HepG2 (cell line): ENCODE measurements at regions not wholly inside any gene's neighbourhood (a gene's known extent, or its start where the extent isn't known, plus 50 kb on each side); places are given as distances from the start of the nearest gene placed in this dataset.

ENCODE experiments used
- ATAC-seq: fragments of 200-7000 bp; cut with Tn5 transposase; 3 replicates; pipeline ENCODE4 v1.9.1; 2020; ENCODE audit warnings: mild to moderate bottlenecking, moderate library complexity
- BruUV-seq: library from RNA; stranded (reverse); fragments of 400-500 nt; replicated peaks from 2 replicates; lab custom pipeline; 2021; lab: Mats Ljungman, UMichigan
- CTCF ChIA-PET: fragments of 300-600 bp; formaldehyde crosslinking; extraction: SDS; loops from one replicate; lab custom pipeline; 2021; ENCODE audit warnings: low total read pairs, inconsistent platforms, low intra/inter-chr PET ratio; lab: Yijun Ruan, JAX
- POLR2A ChIA-PET: fragments of 350-600 bp; sonication (Branson Sonifier 250); formaldehyde crosslinking; loops from one replicate; lab custom pipeline; 2020; ENCODE audit warnings: antibody characterized with exemption, inconsistent platforms; lab: Yijun Ruan, JAX
- DNase-seq: peaks from one replicate; pipeline ENCODE4 v3.0.0-alpha.2; 2015; ENCODE audit warnings: low spot score
- FAIRE-seq: peaks from 3 replicates; lab custom pipeline; 2011; peaks lifted over from hg19 to GRCh38; lab: Jason Lieb, UNC
- H2AFZ ChIP-seq: one replicate; pipeline ENCODE4 v1.6.1; 2011; ENCODE audit warnings: low read length, inconsistent platforms
- H3K27ac ChIP-seq: fragments of 300-600 bp; 3 replicates; pipeline ENCODE4 v1.8.0; 2011; ENCODE audit warnings: mixed run types, mild to moderate bottlenecking, mixed read lengths, low read length, inconsistent platforms; ENCODE audit not compliant: insufficient read depth; ENCODE audit errors: extremely low read length
- H3K27me3 ChIP-seq, 2 experiments: fragments of 200-600 bp in 1 of 2; 2 replicates in 1 of 2; 3 replicates in 1 of 2; pipeline versions ENCODE4 v1.6.0 to v1.8.0; 2011; ENCODE audit warnings: low read length in 2 of 2, mild to moderate bottlenecking in 2 of 2, moderate library complexity in 2 of 2, inconsistent platforms in 1 of 2; ENCODE audit not compliant: insufficient read depth in 2 of 2, control insufficient read depth in 1 of 2
- H3K36me3 ChIP-seq, 2 experiments: fragments of 200-600 bp in 1 of 2; replicated peaks in 1 of 2; 2 replicates in 1 of 2; 3 replicates in 1 of 2; pipeline versions ENCODE4 v1.5.1 to v1.8.0; 2011; ENCODE audit warnings: low read length in 2 of 2, inconsistent platforms in 1 of 2; ENCODE audit not compliant: insufficient read depth in 2 of 2, control insufficient read depth in 1 of 2
- H3K4me1 ChIP-seq: 2 replicates; pipeline ENCODE4 v1.5.1; 2012; ENCODE audit warnings: low read length, inconsistent platforms; ENCODE audit not compliant: insufficient read depth
- H3K4me2 ChIP-seq: 2 replicates; pipeline ENCODE4 v1.6.0; 2011; ENCODE audit warnings: low read depth, low read length, inconsistent platforms
- H3K4me3 ChIP-seq, 3 experiments: fragments of 200-600 bp in 1 of 3; sonication (generic), shearing (Covaris generic) in 1 of 3; replicated peaks in 1 of 3; 2 replicates each; pipeline ENCODE4 v1.5.1; 2011 to 2016; ENCODE audit warnings: low read length in 3 of 3, inconsistent platforms in 2 of 3, low read depth in 2 of 3, mild to moderate bottlenecking in 2 of 3, control low read depth in 1 of 3, mixed read lengths in 1 of 3; ENCODE audit not compliant: insufficient read depth in 1 of 3
- H3K79me2 ChIP-seq: one replicate; pipeline ENCODE4 v1.6.1; 2011; ENCODE audit warnings: low read length, inconsistent platforms; ENCODE audit not compliant: insufficient read depth
- H3K9ac ChIP-seq: 2 replicates; pipeline ENCODE4 v1.6.0; 2011; ENCODE audit warnings: mild to moderate bottlenecking, low read depth, low read length, inconsistent platforms; ENCODE audit not compliant: insufficient read depth
- H3K9me3 ChIP-seq: 2 replicates; pipeline ENCODE4 v1.5.1; 2012; ENCODE audit warnings: mild to moderate bottlenecking, low read length
- H4K20me1 ChIP-seq: 2 replicates; pipeline ENCODE4 v1.6.0; 2011; ENCODE audit warnings: inconsistent platforms, mild to moderate bottlenecking, low read length, moderate library complexity; ENCODE audit not compliant: insufficient read depth
- BHLHE40 ChIP-seq: IDR thresholded peaks from 2 replicates; pipeline ENCODE4 v1.6.1; 2011; ENCODE audit warnings: low read length, improper control_type of control experiment
- CHCHD3 ChIP-seq: sonication (generic); formaldehyde crosslinking; IDR thresholded peaks from 2 replicates; pipeline ENCODE4 v1.8.0; 2022; ENCODE audit warnings: mild to moderate bottlenecking, missing genetic modification reagents, moderate library complexity
- HNF4G ChIP-seq, 2 experiments: sonication (generic) in 1 of 2; formaldehyde crosslinking in 1 of 2; IDR thresholded peaks; 2 replicates each; pipeline versions ENCODE4 v1.4.0 to v1.6.1; 2011 to 2020; ENCODE audit warnings: borderline replicate concordance in 2 of 2, low read depth in 2 of 2, mild to moderate bottlenecking in 2 of 2, low read length in 1 of 2, missing genetic modification reagents in 1 of 2, moderate library complexity in 1 of 2
- ZNF530 ChIP-seq: sonication (generic); formaldehyde crosslinking; IDR thresholded peaks from 2 replicates; pipeline ENCODE4 v1.5.0; 2020; ENCODE audit warnings: low read depth, mild to moderate bottlenecking, missing genetic modification reagents
- ZNF546 ChIP-seq: sonication (generic); formaldehyde crosslinking; conservative IDR thresholded peaks from 2 replicates; pipeline ENCODE4 v1.8.1; 2023; ENCODE audit warnings: mild to moderate bottlenecking, missing genetic modification reagents
- ZNF703 ChIP-seq: sonication (generic); formaldehyde crosslinking; IDR thresholded peaks from 2 replicates; pipeline ENCODE4 v1.5.1; 2020; ENCODE audit warnings: missing genetic modification reagents, mild to moderate bottlenecking, moderate library complexity, borderline replicate concordance
- ZUFSP ChIP-seq: sonication (generic); formaldehyde crosslinking; IDR thresholded peaks from 2 replicates; pipeline ENCODE4 v1.9.0; 2021; ENCODE audit warnings: missing genetic modification reagents, mild to moderate bottlenecking, borderline replicate concordance
- WGBS: methylation state at CpG from one replicate; pipeline ENCODE4 v1.1.6; 2017; ENCODE audit warnings: low lambda C conversion rate; 5-methylcytosine and 5-hydroxymethylcytosine counted together
- in situ Hi-C: cut with HindIII; loops from 2 replicates; pipeline ENCODE4 v1.10.0; 2017; ENCODE audit warnings: low pct_unique_long_range_greater_than_20kb; ENCODE audit not compliant: extremely low pct_ligation_motif_present
- intact Hi-C: fragments of 100-400 bp; cut with micrococcal nuclease; formaldehyde crosslinking; loops from one replicate; pipeline ENCODE4 v1.10.0; 2022; ENCODE audit not compliant: unreplicated experiment
- TF ChIP-seq, protein P1 (sequence below): sonication (generic); formaldehyde crosslinking; IDR thresholded peaks from 2 replicates; pipeline ENCODE4 v1.4.0; 2020; ENCODE audit warnings: mild to moderate bottlenecking, missing genetic modification reagents
- TF ChIP-seq, protein P2 (sequence below): sonication (generic); formaldehyde crosslinking; conservative IDR thresholded peaks from 2 replicates; pipeline ENCODE4 v1.4.0; 2020; ENCODE audit warnings: missing genetic modification reagents

DNA sequence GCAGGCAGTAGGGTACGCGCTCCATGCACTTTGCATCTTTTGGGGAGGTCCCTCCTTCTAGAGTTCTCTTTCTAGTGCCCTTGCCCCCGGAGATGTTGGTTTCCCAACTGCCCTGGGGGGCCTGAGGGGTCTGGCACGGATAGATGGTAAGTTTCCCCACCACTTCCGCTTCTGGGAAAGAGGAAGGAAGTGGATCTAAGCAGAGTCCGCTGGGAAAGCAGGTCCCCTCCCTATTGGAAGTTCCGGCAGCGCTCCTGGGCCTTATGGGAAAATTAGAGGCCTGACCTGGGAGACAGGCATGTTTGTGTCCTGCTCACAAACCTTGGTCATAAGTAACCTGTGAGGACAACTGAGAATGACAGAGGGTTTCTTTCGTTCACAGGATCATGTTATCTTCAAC lies 274.4 kb downstream of the RPS6KC1 start (continued):
- no peak for TF ChIP-seq ZUFSP (CRISPR knock-in tag)
- TF ChIP-seq, protein P1, sequence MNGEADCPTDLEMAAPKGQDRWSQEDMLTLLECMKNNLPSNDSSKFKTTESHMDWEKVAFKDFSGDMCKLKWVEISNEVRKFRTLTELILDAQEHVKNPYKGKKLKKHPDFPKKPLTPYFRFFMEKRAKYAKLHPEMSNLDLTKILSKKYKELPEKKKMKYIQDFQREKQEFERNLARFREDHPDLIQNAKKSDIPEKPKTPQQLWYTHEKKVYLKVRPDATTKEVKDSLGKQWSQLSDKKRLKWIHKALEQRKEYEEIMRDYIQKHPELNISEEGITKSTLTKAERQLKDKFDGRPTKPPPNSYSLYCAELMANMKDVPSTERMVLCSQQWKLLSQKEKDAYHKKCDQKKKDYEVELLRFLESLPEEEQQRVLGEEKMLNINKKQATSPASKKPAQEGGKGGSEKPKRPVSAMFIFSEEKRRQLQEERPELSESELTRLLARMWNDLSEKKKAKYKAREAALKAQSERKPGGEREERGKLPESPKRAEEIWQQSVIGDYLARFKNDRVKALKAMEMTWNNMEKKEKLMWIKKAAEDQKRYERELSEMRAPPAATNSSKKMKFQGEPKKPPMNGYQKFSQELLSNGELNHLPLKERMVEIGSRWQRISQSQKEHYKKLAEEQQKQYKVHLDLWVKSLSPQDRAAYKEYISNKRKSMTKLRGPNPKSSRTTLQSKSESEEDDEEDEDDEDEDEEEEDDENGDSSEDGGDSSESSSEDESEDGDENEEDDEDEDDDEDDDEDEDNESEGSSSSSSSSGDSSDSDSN (CRISPR knock-in tag): no peak

DNA sequence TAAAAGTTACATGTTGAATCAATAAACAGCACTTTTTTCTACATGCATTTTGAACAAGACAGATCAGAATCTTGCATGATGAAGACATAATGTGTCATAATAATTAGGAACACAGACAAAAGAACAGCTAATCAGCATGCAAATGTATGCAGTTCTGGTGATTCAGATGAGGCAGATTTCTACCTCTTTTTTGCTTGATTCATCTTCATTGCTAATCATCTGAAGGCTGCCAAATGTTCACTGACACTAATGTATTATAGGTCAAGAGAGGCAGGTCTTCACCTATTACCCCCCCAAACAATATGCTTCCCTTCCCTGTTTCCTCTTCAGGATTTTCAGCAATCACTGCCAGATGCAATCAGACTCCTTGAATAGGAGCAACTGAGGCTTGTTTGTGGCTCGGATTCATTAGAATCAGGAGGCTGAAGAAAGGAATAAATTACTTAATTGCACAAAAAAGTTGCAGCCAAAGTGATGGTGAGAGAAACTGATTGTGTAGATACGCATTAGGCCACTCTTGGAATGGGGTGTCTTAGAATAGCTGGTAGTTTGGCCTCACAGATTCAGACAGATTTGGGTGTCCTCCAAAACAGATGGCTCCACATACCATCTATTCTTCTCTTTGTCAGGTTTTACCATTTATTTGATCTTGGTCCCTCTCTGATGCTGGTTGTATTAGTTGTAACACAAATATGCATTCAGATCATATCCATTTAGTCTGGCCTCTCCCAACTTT lies 275.4 kb downstream of the RPS6KC1 start:
- in situ Hi-C loops: no loop called here
- Histone ChIP-seq H3K79me2 (no peaks in the 10 kb centered on the region), H3K27me3 (no peaks in the 10 kb centered on the region), H3K36me3 (no peaks in the 10 kb centered on the region), H3K27ac (no peak overlapping the region), H4K20me1 (no peaks in the 10 kb centered on the region), H3K4me1 (no peaks in the 10 kb centered on the region), H3K9ac (no peak overlapping the region), H3K9me3 (no peaks in the 10 kb centered on the region), H3K4me2 (no peak overlapping the region), H2AFZ (no peak overlapping the region), H3K4me3 (no peak overlapping the region)
- no TSS peak for BruUV-seq
- FAIRE-seq (no peak), ATAC-seq (no peak), DNase-seq (no peak)
- intact Hi-C loops: no loop called here
- POLR2A ChIA-PET: no interaction called here
- TF ChIP-seq ZNF546: no peak
- no peak for TF ChIP-seq ZNF530
- TF ChIP-seq BHLHE40: no peak
- TF ChIP-seq CHCHD3 (CRISPR knock-in tag): no peak
- TF ChIP-seq HNF4G (IDR thresholded peaks at IDR 0.05; ENCODE audit: borderline replicate concordance, low read depth, low read length): no peak
- TF ChIP-seq HNF4G (CRISPR knock-in tag; IDR thresholded peaks at IDR 0.05; ENCODE audit: borderline replicate concordance, low read depth): no peak
- TF ChIP-seq, protein P2, sequence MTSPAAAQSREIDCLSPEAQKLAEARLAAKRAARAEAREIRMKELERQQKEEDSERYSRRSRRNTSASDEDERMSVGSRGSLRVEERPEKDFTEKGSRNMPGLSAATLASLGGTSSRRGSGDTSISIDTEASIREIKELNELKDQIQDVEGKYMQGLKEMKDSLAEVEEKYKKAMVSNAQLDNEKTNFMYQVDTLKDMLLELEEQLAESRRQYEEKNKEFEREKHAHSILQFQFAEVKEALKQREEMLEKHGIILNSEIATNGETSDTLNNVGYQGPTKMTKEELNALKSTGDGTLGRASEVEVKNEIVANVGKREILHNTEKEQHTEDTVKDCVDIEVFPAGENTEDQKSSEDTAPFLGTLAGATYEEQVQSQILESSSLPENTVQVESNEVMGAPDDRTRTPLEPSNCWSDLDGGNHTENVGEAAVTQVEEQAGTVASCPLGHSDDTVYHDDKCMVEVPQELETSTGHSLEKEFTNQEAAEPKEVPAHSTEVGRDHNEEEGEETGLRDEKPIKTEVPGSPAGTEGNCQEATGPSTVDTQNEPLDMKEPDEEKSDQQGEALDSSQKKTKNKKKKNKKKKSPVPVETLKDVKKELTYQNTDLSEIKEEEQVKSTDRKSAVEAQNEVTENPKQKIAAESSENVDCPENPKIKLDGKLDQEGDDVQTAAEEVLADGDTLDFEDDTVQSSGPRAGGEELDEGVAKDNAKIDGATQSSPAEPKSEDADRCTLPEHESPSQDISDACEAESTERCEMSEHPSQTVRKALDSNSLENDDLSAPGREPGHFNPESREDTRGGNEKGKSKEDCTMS: no peak
- no peak for TF ChIP-seq ZNF703
- WGBS: 66% methylated on average over 2 of the region's 2 CpGs
- CTCF ChIA-PET: no interaction called here
